Hematopoietic multipotent progenitor cell treated with erythropoietin and hydrocortisone succinate and interleukin-3 and kit ligand, for 6 days (in vitro differentiated cells): ENCODE measurements at regions not wholly inside any gene's neighbourhood (a gene's known extent, or its start where the extent isn't known, plus 50 kb on each side); places are given as distances from the start of the nearest gene placed in this dataset.
"Not testable (repeated sequence)": the region's sequence is repeated elsewhere in the genome, so short reads cannot be mapped to it uniquely, and the experiment has no call there.

ENCODE experiments used
- DNase-seq: peaks from one replicate; pipeline ENCODE4 v3.0.0-alpha.2; 2015

DNA sequence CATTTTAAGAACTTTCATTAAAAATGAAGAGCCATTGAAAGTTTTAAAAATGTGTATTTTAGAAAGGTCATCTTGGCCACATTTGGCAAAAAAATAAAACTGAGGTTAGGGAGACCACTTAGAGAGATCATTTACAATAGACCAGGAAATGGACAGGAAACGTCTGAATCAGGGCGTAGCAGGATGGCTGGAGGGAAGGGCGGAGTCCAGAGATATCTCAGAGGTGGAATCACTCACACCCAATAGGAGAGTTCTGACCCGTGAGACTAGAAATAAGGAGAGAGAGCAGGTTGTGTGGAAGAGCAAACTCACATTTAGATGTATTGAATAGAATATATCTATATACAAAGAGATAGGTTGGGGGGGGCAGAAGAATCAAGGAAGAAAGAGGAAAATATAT is 373.4 kb downstream of the METTL4 start:
- no peak for DNase-seq

DNA sequence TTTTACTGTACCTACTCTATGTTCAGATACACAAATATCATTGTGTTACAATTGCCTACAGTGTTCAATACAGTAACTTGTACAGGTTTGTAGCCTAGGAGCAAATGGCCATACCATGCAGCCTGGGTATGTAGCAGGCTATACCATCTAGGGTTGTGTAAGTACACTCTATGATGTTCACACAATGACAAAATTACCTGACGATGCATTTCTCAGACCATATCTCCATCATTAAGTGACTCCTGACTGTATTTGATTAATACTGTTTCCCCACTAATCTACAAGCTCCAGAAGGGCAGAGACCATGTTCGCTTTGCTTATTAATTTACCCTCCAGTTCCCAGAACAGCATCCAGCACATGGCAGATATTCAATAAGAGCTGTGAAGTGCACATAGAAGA is 372.2 kb downstream of the METTL4 start:
- no peak for DNase-seq

DNA sequence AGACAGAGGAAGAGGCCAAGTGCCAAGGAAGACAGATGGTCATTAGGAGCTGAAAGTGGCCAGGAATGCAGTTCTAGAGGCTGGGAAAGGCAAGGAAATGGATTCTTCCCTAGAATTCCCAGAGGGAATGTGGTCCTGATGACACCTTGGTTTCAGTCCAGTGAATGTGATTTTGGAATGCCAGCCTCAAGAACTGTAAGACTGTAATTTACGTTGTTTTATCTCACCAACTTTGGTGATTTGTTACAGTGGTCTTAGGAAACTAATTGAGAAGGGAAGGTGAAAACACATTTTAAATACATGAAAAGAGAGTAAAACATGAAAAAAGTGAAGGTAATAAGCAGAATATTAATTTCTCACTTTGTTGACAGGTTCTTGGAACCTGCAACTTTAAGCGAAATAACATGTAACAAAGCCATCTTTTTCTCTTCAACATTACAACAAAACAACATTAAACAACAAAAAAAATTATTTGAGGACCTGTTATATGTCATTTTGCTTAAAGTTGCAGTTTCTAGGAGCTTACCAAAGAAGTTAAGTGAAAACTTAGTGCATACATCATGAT is 370.2 kb downstream of the METTL4 start:
- no peak for DNase-seq

DNA sequence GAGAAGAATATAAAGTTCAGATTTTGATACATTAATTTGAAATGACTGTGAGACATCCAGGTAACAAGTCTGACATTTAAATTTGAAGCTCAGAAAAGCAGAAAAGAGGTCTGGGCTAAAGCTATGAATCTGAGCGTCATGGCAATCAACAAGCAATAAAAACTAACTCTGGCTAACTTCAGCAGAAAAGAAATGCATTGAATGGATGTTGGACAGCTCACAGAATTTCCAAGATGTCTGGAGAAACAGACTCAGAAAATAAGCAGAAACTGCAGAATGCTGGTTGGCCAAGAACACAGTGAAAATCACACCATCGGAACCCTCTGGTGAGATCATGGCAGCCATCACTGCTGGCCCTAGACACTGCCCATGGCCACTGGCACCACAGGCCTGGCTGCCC is 366.6 kb downstream of the METTL4 start:
- DNase-seq: no peak

DNA sequence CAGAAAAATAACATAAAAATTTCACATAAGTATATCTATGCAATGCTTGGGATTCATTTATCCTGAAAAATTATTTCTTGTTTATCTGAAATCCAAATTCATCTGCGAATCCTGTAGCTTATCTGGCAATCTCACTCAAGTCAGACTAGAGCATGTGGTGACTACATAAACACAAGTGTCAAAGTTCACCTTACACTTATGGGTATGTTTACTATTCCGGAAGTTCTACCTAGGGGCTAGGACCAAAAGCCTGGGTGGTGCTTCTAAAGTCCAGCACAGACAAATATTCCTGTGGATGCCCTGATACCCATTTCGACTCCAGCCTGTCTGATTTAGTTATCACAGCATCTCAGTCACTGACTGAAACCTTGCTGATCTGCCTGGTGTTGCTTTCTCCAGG is 364.0 kb downstream of the METTL4 start:
- no peak for DNase-seq

DNA sequence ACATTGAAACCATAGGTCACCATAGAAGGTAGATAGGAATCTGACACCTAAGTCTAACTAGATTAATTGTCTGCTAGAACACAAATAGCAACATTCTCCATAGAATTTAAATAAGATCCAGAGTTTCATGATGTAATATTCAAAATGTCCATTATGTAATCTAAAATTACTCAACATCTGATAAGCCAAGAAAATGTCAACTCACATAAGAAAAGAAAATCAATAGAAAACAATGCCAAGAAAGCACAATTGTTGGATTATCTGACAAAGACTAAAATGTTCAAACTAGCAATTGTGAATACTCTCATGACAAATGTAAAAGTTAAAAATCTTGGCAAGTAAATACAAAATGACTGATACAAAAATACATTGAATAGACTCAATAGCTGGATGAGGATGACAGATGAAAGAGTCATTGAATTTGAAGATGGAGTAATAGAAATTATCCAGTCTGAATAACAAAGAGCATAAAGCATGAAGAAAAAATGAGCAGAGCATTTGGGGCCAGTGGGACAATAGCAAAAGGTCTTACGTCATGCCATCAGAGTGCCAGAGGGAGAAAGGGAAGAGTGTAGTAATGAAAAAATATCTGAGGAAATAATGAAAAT is 358.6 kb downstream of the METTL4 start:
- DNase-seq: no peak

DNA sequence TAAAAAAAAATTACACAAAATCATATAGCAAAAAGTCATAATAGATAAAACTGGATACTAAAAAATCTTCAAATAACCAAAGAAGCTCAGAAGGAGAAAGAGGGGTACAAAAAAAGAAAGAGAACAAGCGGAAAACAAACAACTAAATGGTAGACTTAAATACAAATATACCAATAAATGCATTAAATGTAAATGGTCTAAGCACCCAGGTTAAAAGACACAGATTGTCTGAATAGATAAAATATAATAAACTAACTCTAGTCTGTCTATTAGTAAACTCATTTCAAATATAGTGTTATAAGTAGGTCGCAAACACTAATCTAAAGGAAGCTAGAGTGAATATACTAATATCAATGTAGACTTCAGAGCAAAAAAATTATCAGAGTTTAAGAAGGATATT is 357.4 kb downstream of the METTL4 start:
- no peak for DNase-seq

DNA sequence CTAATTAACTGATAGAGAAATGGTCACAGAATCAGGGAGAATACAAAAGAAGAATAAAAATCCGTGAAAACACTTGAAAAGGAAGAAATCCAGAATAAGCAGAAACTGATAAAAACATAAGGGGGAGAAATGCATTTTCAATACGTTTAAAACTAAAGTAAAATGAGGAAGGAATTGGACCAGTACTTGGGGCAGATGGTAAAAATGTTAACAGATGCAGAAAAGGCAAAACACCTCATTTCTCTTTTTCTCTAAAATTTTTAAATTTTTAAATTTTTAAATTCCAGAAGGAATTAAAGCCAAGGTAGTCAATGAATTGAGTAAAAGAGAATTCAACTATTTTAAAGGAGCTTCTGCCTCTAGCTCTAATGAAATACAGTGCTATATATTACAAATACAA is 353.9 kb downstream of the METTL4 start:
- DNase-seq: no peak

DNA sequence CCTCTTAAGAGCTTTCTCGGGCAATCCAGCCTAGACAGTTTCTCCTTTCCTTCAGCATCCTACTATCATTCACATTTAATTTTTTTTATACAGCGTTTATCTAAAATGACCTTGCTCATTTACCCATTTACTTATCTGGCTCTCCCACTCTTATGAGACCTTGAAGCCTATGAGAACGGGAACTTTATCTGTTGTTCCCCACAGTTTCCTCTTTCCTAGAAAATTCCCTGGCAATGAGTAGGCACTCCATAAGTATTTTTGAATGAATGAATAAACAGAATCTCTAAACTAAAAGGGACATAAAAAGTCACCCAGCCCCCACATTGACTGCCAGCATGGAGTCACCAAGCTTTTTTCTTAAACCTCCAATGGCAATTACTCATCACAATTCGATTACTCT is 353.2 kb downstream of the METTL4 start:
- DNase-seq: no peak

DNA sequence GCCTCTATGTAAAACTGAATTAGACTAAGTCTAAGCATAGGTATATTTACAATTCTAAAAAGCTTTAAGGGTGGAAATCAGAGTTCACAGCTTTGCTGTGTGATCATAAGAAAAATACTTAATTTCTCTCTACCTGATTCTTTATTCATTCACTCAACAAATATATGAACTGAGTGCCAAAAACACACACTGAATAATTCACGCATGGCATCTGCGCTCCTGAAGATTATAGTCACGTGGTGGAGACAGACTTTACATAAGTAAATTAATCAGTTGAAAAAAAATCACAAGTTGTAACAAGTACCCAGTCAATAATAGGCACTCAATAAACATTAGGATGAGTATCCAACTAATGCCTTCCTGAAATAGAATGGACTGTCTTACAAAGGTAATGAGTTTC is 351.6 kb downstream of the METTL4 start:
- DNase-seq: no peak

DNA sequence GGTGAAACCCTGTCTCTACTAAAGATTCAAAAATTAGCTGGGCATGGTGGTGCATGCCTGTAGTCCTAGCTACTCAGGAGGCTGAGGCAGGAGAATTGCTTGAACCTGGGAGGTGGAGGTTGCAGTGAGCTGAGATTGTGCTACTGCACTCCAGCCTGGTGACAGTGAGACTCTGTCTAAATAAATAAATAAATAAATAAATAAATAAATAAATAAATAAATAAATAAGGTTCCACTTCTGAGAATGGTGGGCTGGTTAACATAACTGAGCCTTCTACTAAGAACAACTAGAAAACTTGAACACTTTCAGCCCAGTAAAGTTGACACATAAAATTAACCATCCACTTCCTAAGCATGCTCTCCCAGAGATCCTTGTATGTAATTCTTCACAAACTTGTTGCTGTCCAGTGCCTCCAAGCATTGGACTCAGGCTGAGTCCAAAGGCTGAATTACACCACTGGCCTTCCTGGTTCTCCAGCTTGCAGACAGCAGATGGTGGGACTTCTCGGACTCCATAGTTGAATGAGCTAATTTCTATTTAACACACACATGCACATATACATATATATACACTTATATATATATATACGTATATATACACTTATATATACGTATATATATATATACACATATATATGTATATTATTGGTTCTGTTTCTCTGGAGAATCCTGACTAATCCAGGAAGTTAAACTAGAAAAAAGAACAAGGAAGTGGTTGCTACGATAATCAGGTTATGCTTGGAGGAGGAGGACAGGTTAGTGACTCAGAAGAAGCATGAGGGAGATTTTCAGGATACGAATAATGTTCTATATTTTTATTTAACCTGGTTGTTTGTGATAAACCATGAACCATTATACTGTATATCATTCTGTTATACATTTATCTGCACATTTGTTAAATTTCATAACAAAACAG is 348.8 kb downstream of the METTL4 start:
- no peak for DNase-seq

DNA sequence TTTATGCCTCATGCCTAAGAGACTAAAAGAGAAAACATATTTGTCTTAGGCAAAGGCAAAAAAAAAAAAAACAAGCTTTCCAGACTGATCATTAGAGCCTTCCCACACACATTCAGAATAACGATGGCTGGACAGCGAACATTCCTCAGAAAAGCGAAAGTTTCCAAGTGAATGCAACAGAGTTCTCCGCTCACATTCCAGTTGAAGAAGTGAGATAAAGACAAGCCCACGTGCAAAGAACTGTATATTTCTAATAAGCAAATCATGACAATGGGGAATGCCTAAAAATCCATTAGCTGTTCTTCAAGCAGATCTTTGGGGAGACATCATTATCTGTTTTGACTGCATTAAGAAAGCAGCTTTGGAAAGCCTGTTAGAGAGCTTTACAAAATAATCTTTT is 347.9 kb downstream of the METTL4 start:
- no peak for DNase-seq

DNA sequence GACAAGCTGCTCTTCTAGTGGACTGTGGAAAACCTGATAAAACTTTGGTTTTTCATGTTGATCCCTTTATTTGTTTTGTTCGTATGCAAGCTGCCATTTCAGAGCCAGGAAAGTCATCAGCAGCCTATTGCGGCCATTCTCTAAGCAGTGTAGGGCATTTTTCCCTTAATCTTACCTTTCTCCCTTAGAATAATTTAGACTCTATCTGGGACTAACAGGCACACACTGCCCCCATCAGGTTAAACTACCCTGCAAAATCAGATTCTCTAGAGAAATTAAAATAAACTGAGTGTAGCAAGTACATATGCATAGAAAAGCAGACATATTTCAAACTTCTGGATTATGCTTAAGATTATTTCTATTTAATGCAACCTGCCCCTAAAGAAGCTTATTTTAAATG is 347.5 kb downstream of the METTL4 start:
- DNase-seq: peak; percentile 40

DNA sequence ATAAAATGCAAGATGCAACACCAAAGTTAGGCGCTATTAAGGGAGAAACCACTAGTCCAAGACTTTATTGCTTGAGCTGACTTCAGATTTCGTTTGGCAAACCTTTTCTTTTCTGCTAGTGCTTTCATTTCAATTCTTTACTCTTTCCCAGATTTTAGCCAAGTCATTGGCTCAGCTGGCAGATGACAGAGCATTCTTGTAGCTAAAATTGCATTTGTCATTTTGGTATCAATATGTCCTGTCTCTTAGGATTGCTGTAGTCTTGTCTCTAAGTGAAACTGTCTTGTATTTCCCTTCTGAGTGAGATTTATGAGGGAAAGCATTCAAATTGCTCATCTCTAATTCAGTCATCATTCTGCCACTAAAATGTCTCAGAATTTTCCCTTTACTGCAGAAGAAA is 335.1 kb downstream of the METTL4 start:
- no peak for DNase-seq

DNA sequence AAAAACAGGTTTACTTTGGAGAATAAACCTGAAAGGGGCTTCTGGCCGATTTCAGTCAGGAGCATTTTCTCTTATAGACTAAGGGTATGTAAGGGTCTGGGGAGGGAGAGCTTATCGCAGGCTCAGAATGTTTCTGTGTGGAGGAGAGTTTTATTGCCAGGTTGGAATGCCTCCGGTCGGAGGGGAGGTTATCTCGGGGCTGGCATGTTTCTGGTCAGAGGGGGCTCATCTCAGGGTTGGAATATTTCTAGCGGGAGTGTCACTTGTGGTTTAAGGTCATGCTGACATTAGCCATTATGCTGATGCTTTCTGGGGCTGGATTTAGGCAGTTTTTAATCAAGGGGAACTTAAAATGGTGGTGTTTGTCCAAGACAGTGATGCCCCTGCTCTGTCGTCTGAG is 333.6 kb downstream of the METTL4 start:
- DNase-seq: no peak

DNA sequence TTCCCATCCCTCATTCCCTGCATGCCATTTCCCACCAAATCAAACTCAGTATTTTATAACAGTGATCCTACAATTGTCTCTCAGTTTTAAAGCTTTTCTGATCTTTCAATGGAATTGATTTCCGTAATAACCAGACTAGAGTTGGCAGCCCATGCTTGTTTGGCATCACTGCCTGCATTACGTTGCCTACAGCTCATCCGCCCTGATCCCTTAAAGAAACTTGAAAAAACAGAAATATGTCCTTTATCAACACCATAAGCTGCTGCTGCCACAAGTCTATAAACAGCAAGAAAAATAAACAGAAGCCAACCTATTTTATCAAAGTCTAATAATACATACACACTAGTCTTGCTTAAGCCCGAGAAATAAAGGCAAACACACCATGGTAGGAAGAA is 331.0 kb downstream of the METTL4 start:
- no peak for DNase-seq

DNA sequence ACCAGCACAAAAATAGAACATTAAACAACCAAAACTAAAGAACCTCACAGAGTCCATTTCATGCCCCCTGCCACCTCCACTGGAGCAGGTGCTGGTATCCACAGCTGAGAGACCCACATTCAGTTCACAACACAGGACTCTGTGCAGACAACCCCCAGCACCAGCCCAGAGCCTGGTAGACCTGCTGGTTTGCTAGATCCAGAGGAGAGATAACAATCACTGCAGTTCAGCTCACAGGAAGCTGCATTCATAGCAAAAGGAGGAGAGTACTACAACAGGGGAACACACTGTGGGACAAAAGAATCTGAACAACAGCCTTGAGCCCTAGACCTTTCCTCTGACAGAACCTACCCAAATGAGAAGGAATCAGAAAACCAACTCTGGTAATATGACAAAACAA is 326.7 kb downstream of the METTL4 start:
- DNase-seq: no peak

DNA sequence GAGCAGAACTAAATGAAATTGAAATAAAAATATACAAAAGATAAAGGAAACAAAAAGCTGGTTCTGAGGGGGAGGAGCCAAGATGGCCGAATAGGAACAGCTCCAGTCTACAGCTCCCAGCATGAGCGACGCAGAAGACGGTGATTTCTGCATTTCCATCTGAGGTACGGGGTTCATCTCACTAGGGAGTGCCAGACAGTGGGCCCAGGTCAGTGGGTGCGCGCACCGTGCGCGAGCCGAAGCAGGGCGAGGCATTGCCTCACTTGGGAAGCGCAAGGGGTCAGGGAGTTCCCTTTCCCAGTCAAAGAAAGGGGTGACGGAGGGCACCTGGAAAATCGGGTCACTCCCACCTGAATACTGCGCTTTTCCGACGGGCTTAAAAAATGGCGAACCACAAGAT is 324.2 kb downstream of the METTL4 start:
- DNase-seq: not testable (repeated sequence)

DNA sequence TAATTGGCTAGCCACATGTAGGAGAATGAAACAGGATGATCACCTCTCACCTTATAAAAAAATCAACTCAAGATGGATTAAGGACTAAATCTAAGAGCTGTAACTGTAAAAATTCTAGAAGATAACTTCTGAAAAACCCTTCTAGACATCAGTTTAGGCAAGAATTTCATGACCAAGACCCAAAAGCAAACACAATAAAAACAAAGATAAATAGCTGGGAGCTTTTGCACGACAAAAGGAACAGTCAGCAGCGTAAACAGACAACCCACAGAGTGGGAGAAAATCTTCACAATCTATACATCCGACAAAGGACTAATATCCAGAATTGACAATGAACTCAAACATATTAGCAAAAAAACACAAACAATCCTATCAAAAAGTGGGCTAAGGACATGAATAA is 316.3 kb downstream of the METTL4 start:
- DNase-seq: no peak

DNA sequence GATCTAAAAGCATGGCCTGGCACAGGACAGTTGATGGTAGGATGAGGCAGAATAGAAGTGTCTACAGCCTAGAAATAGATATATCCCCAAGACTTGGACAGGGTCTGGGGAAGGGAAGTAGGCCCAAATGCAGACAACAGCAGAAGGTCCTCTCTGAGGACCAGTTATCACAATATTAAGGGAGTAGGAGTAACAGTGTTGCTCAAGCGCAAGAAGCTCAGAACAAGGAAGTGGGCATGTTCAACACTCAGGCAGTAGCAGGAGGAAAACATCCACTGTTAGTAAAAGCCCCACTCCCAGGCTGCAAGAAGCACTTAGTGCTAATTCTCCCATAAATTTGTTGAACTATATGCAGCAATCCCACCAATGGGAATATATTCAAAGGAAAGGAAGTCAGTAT is 314.7 kb downstream of the METTL4 start:
- peak; percentile 3 for DNase-seq

DNA sequence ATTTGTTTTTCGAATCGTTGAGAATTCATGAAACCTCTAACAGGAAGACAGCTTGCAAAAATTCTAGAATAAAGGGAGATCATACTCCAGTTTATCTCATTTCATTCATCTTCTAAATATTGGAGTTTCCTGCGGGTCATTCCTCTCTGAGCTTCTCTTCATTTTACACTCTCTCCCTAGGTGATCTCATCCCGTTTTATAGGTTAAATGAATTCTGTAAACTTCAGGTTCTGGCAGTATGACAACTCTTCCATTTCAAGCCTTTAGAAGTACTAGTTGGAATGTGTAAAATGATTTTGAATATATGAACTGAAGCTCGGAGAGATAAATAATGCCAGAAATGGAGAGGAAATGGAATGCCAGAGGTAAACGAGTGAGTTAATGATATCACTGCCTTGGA is 312.4 kb downstream of the METTL4 start:
- no peak for DNase-seq

DNA sequence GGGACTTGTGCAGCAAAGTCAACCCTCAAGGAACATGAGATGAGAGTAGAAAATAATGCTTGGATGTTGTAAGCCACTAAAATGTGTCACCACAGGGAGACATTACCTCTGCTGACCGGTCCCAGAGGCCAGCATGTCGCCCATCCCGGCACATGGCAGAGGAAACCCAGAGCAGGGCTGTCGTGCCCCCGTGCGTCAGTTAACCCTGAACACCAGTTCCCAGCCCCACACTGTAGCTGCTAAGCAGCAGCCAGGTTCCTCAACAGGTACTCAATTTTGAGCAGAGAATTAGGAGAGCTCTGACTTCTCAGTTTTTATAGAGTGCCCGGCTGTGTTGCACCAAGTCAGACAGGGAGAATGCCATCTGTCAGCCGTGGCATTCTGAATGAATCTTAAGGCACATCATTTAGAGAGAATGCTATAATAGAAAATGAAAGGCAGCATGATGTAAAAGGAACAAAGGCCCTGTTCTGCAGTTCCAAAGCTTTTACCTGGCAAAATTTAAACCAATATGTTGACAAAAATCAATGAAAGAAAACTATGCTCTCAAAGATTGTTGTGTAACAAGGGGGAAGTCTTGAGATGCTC is 307.9 kb downstream of the METTL4 start:
- DNase-seq: no peak

DNA sequence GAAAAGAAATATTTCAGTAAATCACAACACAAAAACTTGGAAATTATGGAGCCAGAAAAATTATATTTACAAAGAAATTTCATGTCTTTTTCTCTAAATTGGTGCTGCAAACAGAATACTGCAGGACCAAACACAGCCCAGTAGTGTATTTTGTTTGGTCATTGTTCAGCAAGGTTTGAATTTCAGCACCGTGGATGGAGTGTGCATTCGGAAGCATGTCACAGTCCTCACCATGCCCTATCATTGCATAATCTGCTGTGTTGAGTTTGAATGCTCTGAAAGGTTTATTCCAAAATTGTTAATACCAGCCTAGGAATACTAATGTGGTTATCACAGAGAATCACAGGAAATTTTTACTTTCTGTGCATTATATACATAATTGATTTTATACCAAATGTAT is 296.7 kb downstream of the METTL4 start:
- DNase-seq: no peak

DNA sequence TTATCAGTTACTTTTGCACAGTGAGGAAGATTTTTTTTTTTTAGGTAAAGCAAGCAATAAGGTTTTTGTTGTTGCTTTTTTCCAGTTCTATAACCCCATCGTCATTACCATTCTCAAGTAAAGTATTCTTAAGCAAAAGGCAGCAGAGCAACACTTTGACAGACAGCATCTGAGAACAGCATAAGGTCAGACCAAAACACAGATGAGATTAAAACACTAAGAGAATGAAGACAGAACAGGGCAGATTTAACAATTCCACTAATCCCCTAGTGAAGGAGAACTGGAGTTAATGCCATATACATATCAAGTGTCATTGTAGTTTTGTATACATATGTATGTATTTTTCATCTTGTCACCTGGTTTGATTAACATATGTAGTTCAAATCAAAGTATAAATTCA is 290.2 kb downstream of the METTL4 start:
- no peak for DNase-seq
